Duodenal mucosa (tissue), 2 donors: ENCODE measurements at regions not wholly inside any gene's neighbourhood (a gene's known extent, or its start where the extent isn't known, plus 50 kb on each side); places are given as distances from the start of the nearest gene placed in this dataset.

Experiments
- H3K27ac ChIP-seq: one replicate; pipeline ENCODE4 v1.7.0; 2013; ENCODE audit warnings: low read depth, low read length
- H3K27me3 ChIP-seq, 2 donors: one replicate each; pipeline ENCODE4 v1.7.0; 2013; ENCODE audit warnings: low read length in 2 of 2, control low read depth in 1 of 2; ENCODE audit not compliant: insufficient read depth in 2 of 2, control insufficient read depth in 1 of 2
- H3K36me3 ChIP-seq, 2 donors: one replicate each; pipeline ENCODE4 v1.7.0; 2013; ENCODE audit warnings: low read length in 2 of 2, control low read depth in 1 of 2; ENCODE audit not compliant: insufficient read depth in 2 of 2, control insufficient read depth in 1 of 2
- H3K4me1 ChIP-seq, 2 donors: one replicate each; pipeline ENCODE4 v1.7.0; 2013; ENCODE audit warnings: low read length in 2 of 2, control low read depth in 1 of 2; ENCODE audit not compliant: insufficient read depth in 2 of 2, control insufficient read depth in 1 of 2
- H3K4me3 ChIP-seq, 2 donors: one replicate each; pipeline ENCODE4 v1.7.0; 2013; ENCODE audit warnings: low read length in 2 of 2, low read depth in 1 of 2
- H3K9ac ChIP-seq, 2 donors: one replicate each; pipeline ENCODE4 v1.7.0; 2013; ENCODE audit warnings: low read length in 2 of 2, low read depth in 1 of 2
- H3K9me3 ChIP-seq, 2 donors: one replicate each; pipeline ENCODE4 v1.7.0; 2013; ENCODE audit warnings: low read length in 2 of 2, control low read depth in 1 of 2; ENCODE audit not compliant: control insufficient read depth in 1 of 2

DNA sequence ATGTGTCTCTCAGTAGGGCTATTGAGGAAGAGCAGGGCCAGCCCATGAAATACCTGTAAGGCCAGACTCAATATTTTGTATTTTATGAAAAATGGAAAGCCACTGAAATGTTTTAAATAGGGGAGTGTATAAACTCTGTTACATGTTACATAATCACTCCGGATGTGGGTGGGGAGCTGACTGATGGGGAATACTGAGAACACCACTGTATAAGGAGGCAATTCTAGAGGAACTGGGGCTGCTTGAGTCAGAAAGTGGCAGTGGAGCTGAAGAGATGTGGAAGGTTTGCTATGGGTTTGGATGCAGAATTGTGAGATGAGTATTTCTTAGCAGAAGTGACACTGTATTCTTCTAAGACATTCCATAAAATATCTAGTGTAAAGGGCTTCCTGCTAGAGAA lies 647.8 kb upstream of the LCORL start:
- Histone ChIP-seq H3K27me3 (no peaks in the 10 kb centered on the region), H3K4me1 (no peaks in the 10 kb centered on the region), H3K36me3 (no peaks in the 10 kb centered on the region), H3K27ac (no peak overlapping the region), H3K9ac (no peak overlapping the region), H3K4me3 (no peak overlapping the region), H3K9me3 (no peaks in the 10 kb centered on the region)

DNA sequence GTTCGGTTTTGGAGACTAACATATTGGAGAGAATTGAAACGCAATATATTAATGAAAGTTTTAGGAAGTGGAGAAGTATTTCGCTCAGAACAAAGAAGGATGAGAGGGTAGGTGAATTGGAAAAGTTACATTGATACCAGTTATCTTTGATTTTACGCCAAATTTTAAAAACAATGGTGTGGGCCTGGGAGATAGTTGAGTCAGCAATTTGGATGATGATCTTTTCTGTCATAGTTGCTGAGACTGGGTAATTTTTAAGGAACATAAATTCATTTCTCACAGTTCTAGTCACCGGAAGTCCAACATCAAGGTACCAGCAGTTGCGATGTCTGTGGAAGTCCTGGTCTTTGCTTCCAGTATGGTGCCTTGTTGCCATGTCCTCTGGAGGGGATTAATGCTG lies 644.8 kb upstream of the LCORL start:
- Histone ChIP-seq H3K27ac (no peak overlapping the region), H3K9ac (no peak overlapping the region)

DNA sequence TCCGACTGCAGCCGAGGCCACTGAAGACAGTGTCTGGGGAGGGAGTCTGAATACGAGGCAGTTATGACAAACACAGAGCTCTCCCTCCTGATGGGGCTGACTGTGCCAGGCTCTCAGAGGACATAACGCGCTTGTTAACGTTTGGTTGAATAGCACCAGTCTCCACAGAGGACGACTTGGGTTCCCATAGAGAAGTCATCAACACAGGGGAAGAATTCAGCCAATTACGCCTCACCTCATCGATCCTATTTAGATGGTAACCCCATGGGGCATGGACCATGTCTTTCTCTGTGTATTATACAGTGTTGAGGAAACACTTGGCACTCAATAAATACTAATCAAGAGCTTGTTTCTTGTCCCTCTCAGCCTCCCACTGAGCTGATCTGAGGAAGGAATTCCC lies 642.6 kb upstream of the LCORL start:
- no peaks in the 10 kb centered on the region for H3K9me3 ChIP-seq
- no peaks in the 10 kb centered on the region for H3K4me1 ChIP-seq
- no peak overlapping the region for H3K9ac ChIP-seq
- H3K36me3 ChIP-seq, result no peaks in the 10 kb centered on the region
- no peak overlapping the region for H3K27ac ChIP-seq
- H3K27me3 ChIP-seq, result no peaks in the 10 kb centered on the region
- no peak overlapping the region for H3K4me3 ChIP-seq

More for the DNA sequence above, 644.8 kb upstream of the LCORL start:
- no peak overlapping the region for H3K4me3 ChIP-seq
- H3K27me3 ChIP-seq, result no peaks in the 10 kb centered on the region
- no peaks in the 10 kb centered on the region for H3K9me3 ChIP-seq
- no peaks in the 10 kb centered on the region for H3K36me3 ChIP-seq
- H3K4me1 ChIP-seq, result no peaks in the 10 kb centered on the region

DNA sequence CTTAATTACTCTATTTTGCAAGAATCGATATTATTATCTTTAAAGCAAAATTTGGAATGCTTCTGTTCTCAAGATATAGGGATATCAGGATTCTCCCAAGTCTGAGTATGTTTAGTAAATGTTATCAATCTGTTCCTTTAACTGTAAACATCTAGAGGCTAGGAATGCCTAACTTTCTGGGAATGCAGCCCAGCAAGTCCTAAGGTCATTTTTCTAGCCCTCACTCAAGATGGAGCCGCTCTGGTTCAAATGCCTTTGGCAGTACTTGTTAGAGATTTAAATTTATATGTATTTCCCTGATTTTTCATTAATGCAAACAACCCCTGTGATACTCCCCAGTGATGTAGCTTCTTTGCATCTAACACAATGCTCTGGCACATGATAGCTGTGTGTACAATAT lies 623.8 kb upstream of the LCORL start:
- no peaks in the 10 kb centered on the region for H3K4me1 ChIP-seq
- no peak overlapping the region for H3K4me3 ChIP-seq
- no peaks in the 10 kb centered on the region for H3K9me3 ChIP-seq
- no peak overlapping the region for H3K9ac ChIP-seq
- H3K27ac ChIP-seq, result no peak overlapping the region
- no peaks in the 10 kb centered on the region for H3K36me3 ChIP-seq
- H3K27me3 ChIP-seq, result no peaks in the 10 kb centered on the region

DNA sequence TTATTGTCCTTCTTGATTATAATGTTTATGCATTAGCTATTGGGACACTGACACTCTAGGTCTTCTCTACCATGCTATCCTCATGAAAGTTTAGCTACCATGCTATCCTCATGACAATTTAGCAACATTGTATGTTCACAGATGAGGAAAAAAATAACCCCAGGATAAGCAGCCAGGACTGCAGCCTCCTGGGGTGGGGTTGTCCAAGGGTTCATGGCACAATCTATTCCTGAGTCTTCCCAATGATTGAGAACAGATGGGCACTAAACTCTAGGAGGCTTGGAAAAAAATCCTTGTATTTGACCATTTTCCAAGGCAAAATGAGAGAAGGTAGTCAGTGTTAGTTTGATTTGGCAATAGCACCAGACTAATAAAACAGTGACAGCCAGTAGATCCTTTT lies 619.8 kb upstream of the LCORL start:
- H3K9me3 ChIP-seq, result no peaks in the 10 kb centered on the region
- H3K4me1 ChIP-seq, result no peaks in the 10 kb centered on the region
- no peak overlapping the region for H3K4me3 ChIP-seq
- no peaks in the 10 kb centered on the region for H3K36me3 ChIP-seq
- H3K9ac ChIP-seq, result no peak overlapping the region
- no peaks in the 10 kb centered on the region for H3K27me3 ChIP-seq
- no peak overlapping the region for H3K27ac ChIP-seq

DNA sequence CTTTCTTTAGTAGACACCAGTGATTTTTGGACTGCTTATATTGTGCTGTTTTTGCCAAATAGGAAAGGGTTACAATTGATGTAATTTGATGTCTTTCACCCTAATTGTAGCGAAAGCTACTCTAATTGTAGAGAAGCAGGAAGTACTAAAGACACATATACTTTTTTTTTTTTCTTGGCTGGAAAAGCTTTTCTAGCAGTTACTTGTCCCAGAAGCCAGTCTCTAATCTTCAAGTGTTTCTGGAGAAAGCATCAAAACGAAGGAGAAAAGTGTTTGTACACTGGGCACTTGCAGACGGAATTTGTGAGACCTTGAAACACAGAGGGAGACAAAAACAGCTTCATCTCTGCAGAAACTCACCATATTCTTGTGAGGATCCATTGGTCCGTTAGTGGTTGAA lies 616.5 kb upstream of the LCORL start:
- H3K9ac ChIP-seq, result no peak overlapping the region
- H3K9me3 ChIP-seq, result no peaks in the 10 kb centered on the region
- no peak overlapping the region for H3K27ac ChIP-seq
- H3K36me3 ChIP-seq, result no peaks in the 10 kb centered on the region
- H3K4me1 ChIP-seq, result no peaks in the 10 kb centered on the region
- H3K4me3 ChIP-seq, result no peak overlapping the region
- no peaks in the 10 kb centered on the region for H3K27me3 ChIP-seq

DNA sequence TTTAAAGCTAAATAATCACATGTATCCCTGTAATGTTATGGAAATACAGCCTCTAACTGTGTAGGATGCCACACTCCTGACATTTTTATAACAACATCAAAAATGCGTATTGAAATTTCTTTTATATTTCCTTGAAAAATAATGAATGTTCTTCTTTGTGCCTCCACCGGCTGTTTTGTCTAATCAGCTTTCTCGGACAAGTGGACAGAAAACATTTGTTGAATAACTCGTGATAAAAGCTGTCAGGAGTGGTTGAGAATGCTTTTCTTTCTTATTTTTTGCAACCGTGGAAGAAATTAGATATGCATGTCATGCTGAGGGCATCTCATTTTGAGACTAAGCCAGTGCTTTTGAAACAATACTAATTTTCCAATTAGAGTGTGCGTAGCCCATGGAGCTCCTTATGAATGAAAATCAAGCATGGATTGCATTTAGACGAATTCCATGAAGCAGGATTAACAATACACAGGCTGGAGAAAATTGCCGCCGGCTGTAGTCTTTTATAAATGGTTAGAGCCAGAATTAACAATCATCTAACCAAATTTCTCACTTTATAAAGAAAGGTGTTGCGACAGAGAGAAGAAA lies 614.5 kb upstream of the LCORL start:
- no peaks in the 10 kb centered on the region for H3K27me3 ChIP-seq
- peaks cover 0 to 1% of the 10 kb centered on the region in 2 donors for H3K9me3 ChIP-seq
- H3K36me3 ChIP-seq, result no peaks in the 10 kb centered on the region
- no peaks in the 10 kb centered on the region for H3K4me1 ChIP-seq
- H3K4me3 ChIP-seq, result no peak overlapping the region
- H3K27ac ChIP-seq, result no peak overlapping the region
- no peak overlapping the region for H3K9ac ChIP-seq

DNA sequence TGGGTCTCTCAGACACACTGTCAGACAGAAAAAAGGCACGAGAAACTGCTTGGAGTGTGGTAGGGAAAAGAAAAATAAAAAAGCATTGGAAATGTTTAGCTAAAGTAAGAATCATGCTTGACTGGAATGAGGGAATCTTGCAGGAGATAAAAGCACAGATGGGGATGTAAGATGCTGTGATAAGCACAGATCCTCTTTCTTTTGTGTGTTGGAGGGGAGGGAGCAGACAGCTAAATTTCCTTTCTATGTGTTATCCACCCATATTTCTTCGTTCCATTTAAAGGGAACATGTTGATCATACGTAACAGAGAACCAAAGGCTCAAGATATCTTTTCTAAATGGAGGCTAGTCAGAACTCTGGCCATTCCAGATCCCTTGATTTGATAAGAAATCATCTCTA lies 614.0 kb upstream of the LCORL start:
- no peak overlapping the region for H3K4me3 ChIP-seq
- no peak overlapping the region for H3K27ac ChIP-seq
- no peaks in the 10 kb centered on the region for H3K4me1 ChIP-seq
- H3K9ac ChIP-seq, result no peak overlapping the region
- H3K36me3 ChIP-seq, result no peaks in the 10 kb centered on the region
- H3K9me3 ChIP-seq, result peaks cover 2 to 3% of the 10 kb centered on the region in 2 donors
- no peaks in the 10 kb centered on the region for H3K27me3 ChIP-seq

DNA sequence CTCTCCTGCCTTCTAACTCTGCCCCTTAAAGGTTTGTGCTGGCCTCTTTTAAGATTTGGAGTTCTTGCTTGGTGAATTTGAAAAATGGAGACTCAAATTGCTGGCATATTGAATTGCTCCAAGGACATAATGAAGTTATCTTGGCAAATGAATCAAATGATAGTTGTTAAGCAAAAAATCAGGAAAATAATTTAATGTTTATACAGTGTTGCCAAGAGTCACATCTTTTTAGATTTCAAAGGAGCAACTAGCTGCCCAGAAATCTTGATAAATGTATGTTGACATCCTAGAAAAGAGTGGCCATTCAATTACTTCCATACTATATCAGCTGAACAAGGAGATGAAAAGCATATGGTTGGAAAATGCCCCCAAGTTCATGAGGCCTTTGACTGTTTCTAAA lies 610.0 kb upstream of the LCORL start:
- Histone ChIP-seq H3K9me3 (peaks cover 2 to 3% of the 10 kb centered on the region in 2 donors), H3K4me1 (no peaks in the 10 kb centered on the region), H3K9ac (no peak overlapping the region), H3K27ac (no peak overlapping the region), H3K36me3 (no peaks in the 10 kb centered on the region), H3K4me3 (no peak overlapping the region), H3K27me3 (no peaks in the 10 kb centered on the region)

DNA sequence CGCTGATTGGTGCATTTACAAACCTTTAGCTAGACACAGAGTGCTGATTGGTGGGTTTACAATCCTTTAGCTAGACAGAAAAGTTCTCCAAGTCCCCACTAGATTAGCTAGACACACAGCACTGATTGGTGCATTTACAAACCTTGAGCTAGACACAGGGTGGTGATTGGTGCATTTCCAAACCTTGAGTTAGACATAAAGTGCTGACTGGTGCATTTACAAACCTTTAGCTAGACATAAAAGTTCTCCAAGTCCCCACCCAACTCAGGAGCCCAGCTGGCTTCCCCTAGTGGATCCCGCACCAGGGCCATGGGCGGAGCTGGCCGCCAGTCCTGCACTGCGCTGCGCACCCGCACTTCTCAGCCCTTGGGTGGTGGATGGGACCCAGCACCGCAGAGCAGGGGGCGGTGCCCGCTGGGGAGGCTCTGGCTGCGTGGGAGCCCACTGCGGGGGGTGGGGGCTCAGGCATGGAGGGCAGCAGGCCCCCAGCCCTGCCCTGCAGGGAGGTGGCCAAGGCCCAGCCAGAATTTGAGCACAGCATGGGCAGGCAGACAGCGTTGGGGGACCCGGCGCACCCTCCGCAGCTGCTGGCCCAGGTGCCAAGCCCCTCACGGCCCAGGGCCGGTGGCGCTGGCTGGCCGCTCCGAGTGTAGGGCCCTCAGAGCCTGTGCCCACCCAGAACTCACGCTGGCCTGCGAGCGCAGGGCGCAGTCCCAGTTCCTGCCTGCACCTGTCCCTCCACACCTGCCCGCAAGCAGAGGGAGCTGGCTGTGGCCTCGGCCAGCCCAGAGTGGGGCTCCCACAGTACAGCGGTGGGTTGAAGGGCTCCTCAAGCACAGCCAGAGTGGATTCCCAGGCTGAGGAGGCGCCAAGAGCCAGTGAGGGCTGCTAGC lies 608.9 kb upstream of the LCORL start:
- Histone ChIP-seq H3K9ac (no peak overlapping the region), H3K9me3 (peaks cover 2 to 3% of the 10 kb centered on the region in 2 donors), H3K27me3 (no peaks in the 10 kb centered on the region), H3K36me3 (no peaks in the 10 kb centered on the region), H3K27ac (no peak overlapping the region), H3K4me3 (no peak overlapping the region), H3K4me1 (no peaks in the 10 kb centered on the region)
